ENCODE measurements at regions not wholly inside any gene's neighbourhood (a gene's known extent, or its start where the extent isn't known, plus 50 kb on each side); places are given as distances from the start of the nearest gene placed in this dataset.

DNA sequence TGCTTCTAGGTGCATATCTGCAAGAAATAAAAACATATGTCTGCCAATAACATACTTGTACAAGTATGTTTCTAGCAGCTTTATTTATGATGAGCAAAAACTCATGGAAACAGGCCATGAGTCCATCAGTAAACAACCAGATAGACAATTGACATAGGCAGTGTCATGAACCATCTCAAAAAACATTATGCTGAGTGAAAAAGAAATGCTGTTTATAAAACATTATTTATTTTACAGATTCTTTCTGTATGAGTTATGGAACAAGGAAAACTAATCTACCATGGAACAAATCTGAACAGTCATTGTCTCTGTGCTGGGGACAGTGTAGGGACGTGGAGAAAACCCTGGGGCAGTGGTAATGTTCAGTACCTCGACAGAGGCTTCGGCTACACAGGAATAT lies 283.9 kb downstream of the UQCRFS1 start (continued):
- TF ChIP-seq STAT3 (IDR thresholded peaks at IDR 0.05; ENCODE audit: low read depth, low read length) (no peak), RAD21 (IDR thresholded peaks at IDR 0.05; ENCODE audit: insufficient read depth, low read depth, low read length) (no peak), POU2F2 (IDR thresholded peaks at IDR 0.05; ENCODE audit: borderline replicate concordance, low read depth, low read length) (no peak), ATF7 (IDR thresholded peaks at IDR 0.05; ENCODE audit: low read depth) (no peak), RUNX3 (IDR thresholded peaks at IDR 0.05; ENCODE audit: low read length) (no peak), NFYA (IDR thresholded peaks at IDR 0.05; ENCODE audit: borderline replicate concordance, low read depth, low read length) (no peak), CHD4 (IDR thresholded peaks at IDR 0.05) (no peak)
- TF ChIP-seq, protein P1, sequence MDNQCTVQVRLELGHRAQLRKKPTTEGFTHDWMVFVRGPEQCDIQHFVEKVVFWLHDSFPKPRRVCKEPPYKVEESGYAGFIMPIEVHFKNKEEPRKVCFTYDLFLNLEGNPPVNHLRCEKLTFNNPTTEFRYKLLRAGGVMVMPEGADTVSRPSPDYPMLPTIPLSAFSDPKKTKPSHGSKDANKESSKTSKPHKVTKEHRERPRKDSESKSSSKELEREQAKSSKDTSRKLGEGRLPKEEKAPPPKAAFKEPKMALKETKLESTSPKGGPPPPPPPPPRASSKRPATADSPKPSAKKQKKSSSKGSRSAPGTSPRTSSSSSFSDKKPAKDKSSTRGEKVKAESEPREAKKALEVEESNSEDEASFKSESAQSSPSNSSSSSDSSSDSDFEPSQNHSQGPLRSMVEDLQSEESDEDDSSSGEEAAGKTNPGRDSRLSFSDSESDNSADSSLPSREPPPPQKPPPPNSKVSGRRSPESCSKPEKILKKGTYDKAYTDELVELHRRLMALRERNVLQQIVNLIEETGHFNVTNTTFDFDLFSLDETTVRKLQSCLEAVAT (IDR thresholded peaks at IDR 0.05): no peak

DNA sequence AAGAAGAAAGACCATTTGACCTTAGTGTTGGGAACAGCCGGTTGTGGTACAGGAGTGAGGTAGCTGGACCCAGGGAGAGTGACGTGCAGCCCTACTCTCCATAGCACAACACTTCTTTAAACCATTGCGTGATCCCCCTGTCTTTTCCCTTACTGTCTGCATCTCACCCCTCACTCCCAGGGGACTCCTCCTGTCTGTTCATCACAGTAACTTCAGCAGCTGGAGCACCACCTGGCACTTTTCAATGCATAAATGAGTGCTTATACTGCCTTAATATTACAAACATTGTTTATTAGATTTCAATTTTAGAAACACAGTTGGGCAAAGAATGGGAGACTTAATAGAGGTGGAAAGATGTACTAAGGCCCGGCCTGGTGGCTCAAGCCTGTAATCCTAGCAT lies 285.5 kb downstream of the UQCRFS1 start:
- Histone ChIP-seq H3K9me3 (replicated peaks; ENCODE audit: control insufficient read depth, insufficient read depth, low read length) (no peaks in the 10 kb centered on the region), H2AFZ (ENCODE audit: control insufficient read depth, low read depth, low read length) (no peak overlapping the region), H3K9ac (ENCODE audit: control insufficient read depth, insufficient read depth, low read length) (no peak overlapping the region), H3K36me3 (ENCODE audit: control insufficient read depth in 2 of 2, insufficient read depth in 2 of 2, low read length in 1 of 2) (no peaks in the 10 kb centered on the region), H3K4me1 (ENCODE audit: control insufficient read depth, insufficient read depth, low read length) (no peaks in the 10 kb centered on the region), H3K27ac (ENCODE audit: control insufficient read depth, insufficient read depth) (no peak overlapping the region), H3K79me2 (ENCODE audit: control insufficient read depth, insufficient read depth, low read length) (no peaks in the 10 kb centered on the region), H3K27me3 (replicated peaks in 1 of 2; ENCODE audit: control insufficient read depth in 2 of 2, insufficient read depth in 2 of 2, low read length in 1 of 2) (no peaks in the 10 kb centered on the region), H3K4me3 (no peak overlapping the region), H3K4me2 (ENCODE audit: control insufficient read depth, insufficient read depth) (no peak overlapping the region), H4K20me1 (ENCODE audit: control insufficient read depth, insufficient read depth) (no peaks in the 10 kb centered on the region)
- ATAC-seq: no peak
- FAIRE-seq: no peak
- SMC1A ChIA-PET (ENCODE audit: uncharacterized antibody, unreplicated experiment): no interaction called here
- WGBS (ENCODE audit: insufficient coverage, insufficient replicate concordance, low lambda C conversion rate, missing lambda C conversion rate): 36% methylated on average over 4 of the region's 4 CpGs
- no peak for DNase-seq (ENCODE audit: low read depth, low spot score)
- intact Hi-C loops (cut with micrococcal nuclease; ENCODE audit: unreplicated experiment) (no loop called here), in situ Hi-C loops (cut with MboI) (no loop called here)
- TF ChIP-seq RELA (IDR thresholded peaks at IDR 0.05; ENCODE audit: borderline replicate concordance, partially characterized antibody): no peak
- TF ChIP-seq, protein P2, sequence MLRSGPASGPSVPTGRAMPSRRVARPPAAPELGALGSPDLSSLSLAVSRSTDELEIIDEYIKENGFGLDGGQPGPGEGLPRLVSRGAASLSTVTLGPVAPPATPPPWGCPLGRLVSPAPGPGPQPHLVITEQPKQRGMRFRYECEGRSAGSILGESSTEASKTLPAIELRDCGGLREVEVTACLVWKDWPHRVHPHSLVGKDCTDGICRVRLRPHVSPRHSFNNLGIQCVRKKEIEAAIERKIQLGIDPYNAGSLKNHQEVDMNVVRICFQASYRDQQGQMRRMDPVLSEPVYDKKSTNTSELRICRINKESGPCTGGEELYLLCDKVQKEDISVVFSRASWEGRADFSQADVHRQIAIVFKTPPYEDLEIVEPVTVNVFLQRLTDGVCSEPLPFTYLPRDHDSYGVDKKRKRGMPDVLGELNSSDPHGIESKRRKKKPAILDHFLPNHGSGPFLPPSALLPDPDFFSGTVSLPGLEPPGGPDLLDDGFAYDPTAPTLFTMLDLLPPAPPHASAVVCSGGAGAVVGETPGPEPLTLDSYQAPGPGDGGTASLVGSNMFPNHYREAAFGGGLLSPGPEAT (IDR thresholded peaks at IDR 0.05; ENCODE audit: low read depth): no peak
- TF ChIP-seq, protein P3, sequence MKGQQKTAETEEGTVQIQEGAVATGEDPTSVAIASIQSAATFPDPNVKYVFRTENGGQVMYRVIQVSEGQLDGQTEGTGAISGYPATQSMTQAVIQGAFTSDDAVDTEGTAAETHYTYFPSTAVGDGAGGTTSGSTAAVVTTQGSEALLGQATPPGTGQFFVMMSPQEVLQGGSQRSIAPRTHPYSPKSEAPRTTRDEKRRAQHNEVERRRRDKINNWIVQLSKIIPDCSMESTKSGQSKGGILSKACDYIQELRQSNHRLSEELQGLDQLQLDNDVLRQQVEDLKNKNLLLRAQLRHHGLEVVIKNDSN (IDR thresholded peaks at IDR 0.05; ENCODE audit: borderline replicate concordance, extremely low read length, insufficient read depth, low read depth, low read length): no peak
- TF ChIP-seq RFX5 (IDR thresholded peaks at IDR 0.05; ENCODE audit: low read depth, low read length): no peak
- TF ChIP-seq RBBP5 (conservative IDR thresholded peaks at IDR 0.05): no peak
- TF ChIP-seq, protein P4, sequence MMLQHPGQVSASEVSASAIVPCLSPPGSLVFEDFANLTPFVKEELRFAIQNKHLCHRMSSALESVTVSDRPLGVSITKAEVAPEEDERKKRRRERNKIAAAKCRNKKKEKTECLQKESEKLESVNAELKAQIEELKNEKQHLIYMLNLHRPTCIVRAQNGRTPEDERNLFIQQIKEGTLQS (IDR thresholded peaks at IDR 0.05; ENCODE audit: borderline replicate concordance, extremely low read depth, low read depth, low read length): no peak
- no peak for TF ChIP-seq SREBF2 (IDR thresholded peaks at IDR 0.05; ENCODE audit: low read length)
- no peak for TF ChIP-seq ASH2L (IDR thresholded peaks at IDR 0.05; ENCODE audit: borderline replicate concordance, low read depth)
- TF ChIP-seq NBN (IDR thresholded peaks at IDR 0.05): no peak
- TF ChIP-seq SMAD1 (IDR thresholded peaks at IDR 0.05; ENCODE audit: low read depth, partially characterized antibody): no peak
- TF ChIP-seq SUZ12 (IDR thresholded peaks at IDR 0.05; ENCODE audit: unreplicated experiment): no peak
- no peak for TF ChIP-seq SRF (IDR thresholded peaks at IDR 0.05; ENCODE audit: low read depth in 2 of 2, low read length in 2 of 2)
- TF ChIP-seq CBFB (IDR thresholded peaks at IDR 0.05; ENCODE audit: low read depth): no peak
- CTCF ChIA-PET: no interaction called here
- RAD21 ChIA-PET (ENCODE audit: unreplicated experiment): no interaction called here
- POLR2A ChIA-PET: no interaction called here
- no TSS peak for BruUV-seq (replicated peaks)
